GM21825 (cell line): ENCODE measurements at regions not wholly inside any gene's neighbourhood (a gene's known extent, or its start where the extent isn't known, plus 50 kb on each side); places are given as distances from the start of the nearest gene placed in this dataset.
"Not testable (repeated sequence)": the region's sequence is repeated elsewhere in the genome, so short reads cannot be mapped to it uniquely, and the experiment has no call there.

Experiments used
- ATAC-seq: cut with Tn5 transposase; IDR thresholded peaks from one replicate; pipeline ENCODE4 v1.9.1; 2021; ENCODE audit warnings: mild to moderate bottlenecking, moderate library complexity; ENCODE audit not compliant: unreplicated experiment

DNA sequence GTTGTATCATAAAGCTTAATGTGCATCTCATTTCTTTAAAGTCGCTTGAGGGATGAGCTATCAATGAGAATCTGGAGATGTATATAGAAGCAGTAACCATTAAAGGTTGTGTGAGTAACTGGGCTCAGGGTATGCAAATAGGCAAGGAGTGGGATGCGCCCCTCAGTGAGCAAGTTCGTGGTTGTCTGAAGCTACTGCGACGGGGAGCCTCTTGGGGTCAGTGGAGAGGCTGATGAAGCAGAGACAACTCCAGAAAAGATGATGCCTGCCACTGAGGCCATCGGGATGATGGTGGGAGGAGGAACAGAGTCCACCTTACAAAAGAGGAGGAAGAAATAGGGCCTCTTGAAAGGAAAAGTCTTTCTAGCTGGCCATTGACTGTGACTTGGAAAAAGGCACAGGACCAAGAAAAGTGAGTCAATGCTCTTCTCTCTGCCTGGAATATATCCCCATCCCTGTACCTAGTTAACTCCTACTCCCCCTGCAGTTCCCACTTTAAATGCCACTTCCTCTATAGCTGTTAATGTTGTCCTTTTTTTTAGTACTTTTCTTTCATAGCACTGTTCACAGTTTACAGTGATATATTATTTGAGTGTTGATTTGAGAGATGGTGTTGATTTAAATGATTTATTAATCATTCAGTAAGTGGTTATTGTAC lies 51.4 kb upstream of the LSM6 start:
- ATAC-seq: peak; percentile 90

DNA sequence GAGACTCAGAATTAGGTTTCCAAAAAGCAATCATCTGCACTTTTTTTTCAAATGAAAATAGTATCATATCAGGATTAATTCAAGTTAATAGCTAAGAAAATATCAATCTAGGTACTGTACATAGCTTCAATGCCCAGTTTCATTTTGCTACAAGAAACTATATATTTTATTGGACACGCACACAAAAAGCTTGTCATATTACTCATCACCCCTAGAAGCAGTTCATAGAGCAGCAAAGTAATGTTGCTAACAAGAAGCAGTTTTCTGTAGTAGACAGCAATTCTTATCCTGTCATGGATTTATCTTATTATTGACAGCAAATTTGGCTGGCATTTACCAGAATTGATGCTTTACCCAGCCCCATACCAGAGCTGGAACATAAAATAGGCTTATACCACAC lies 52.3 kb upstream of the LSM6 start:
- ATAC-seq: no peak

DNA sequence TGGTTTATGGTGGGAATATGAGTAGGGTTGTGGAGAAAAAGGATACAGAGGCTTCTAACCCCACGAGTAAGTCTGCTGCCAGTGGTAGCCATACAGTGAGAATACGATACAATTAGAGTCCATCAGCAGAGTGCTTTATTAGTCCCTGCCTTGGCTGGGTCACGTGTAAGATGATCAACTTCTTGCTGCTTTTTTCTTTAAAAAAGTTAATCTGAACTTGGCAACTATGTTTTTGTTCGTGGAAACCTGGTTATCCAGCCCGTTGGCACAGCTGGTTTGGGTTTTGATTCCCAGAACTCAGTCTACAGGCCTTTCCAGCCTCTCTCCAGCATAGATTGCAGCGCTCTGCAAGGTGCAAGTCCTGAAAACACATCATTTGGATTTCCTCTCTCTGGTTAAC lies 53.1 kb upstream of the LSM6 start:
- ATAC-seq: no peak

DNA sequence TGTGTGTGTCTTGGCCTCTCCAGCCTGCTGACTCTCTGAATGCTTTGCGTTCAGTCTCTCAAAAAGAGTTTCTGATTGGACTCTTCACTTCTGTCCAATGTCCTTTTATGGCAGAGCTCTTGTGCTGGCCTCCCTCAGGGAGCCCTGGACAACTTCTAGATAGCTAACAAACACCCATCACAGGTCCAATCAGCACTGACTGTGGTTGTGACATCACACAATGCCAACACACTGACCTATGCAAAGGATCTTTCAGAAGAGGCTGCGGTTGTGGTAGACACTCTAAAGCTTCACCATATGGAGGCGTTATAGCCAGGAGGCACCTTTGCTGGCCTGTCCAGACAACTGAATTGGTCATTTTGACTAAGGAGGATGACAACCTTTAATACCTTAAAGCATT lies 53.8 kb upstream of the LSM6 start:
- no peak for ATAC-seq

DNA sequence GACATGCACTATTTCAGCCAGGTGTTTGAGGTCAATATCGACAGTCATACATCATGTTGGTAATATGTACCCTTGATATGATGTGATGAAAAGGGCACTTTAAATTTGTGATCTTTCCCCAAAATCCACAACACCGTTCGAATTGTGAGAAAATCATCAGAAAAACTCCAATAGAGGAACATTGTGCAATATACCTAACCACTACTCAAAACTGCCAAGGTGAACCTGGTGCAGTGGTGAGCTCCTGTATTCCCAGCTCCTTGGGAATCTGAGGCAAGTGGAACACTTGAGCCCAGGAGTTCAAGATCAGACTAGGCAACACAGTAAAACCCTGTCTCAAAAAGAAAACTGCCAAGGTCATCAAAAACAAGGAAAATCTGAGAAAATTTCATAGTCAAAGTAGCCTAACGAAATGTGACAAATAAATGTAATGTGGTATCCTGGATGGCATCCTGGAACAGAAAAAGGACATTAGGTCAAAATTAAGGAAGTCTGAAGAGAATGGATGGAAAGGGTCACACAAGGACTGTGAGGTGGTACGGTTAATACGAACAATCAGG lies 55.6 kb upstream of the LSM6 start:
- no peak for ATAC-seq

DNA sequence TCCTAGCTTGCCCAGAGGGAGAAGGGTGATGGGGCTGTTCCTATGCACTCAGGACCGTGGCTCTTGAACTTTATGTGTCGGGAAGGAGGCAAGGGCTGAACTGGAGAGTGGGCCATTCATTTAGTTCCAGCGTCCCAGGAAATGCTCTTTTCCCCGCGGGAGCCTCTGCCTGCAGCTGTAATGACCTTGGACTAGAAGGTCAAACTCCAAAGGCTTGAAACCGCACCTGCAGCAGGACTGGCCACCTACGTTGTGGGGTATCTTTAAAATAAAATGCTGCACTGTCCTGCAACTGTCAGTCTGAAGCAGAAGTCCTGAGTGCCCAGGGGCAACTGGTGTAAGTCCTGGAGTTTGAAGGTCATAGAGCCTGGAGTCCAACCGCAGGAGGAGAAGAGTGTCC lies 61.5 kb upstream of the LSM6 start:
- no peak for ATAC-seq

DNA sequence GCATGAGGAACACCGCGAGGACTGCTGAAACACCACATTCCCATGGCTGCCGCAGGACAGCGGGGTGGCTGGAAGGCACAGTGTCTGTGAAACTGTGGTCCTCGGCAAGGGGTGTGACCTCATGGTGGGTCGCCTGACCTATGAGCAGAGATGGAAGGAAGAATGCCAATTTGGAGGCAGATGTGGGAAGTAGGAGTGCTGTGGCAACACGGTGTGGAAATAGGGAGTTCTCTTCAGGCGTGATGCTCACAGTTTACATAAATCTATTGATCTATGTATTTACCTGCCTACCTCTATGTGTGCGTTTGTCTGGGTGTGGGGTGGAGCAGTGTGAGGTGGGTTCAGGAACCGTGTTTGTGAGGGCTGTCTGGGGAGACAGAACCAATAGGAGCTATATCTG lies 62.3 kb upstream of the LSM6 start:
- ATAC-seq: no peak

DNA sequence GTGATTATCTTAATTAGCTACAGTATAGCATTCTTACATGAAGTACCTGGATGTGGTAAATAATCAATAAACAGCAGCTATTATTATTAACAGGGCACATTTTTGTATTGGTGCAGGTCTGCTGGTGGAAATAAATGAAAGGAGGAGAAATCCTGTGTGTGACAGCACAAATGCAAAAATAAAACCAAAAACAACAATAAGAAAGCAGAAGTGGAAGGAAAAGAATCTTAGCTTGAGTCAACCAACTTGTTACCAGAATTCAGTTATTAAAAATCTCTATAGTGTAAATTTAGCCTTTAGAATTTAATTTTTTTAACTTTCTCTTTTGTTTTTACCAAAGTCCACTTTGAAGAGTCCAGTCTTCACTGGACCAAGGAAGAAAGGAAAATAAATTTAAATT lies 63.1 kb upstream of the LSM6 start:
- ATAC-seq: peak; percentile 40

DNA sequence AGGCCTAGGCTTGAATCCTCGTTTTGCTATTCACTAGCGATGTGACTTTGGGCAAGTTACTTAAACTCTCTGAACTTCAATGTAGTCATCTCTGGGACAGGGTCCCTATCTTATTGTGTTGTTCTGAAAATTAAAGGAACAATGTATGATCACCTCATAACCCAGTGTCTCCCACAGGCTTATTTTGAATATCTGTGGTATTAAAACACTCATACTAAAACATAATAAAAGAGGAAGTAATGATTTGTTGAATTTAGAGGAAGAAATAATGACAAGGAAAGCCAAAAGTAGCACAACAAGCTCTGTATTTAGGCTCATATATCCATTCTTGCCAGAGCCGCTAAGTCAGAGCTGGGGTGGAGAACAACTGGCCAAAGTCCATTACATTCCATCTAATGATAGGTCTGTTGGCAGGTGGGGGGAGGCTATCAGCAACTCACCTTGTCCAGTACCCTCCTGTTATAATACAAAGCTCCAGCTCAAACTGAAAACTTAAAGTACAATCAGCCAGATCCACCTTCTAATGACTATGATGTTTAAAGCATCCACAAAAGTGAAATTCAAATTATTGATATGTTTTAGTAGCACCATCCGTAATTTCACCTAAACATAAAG lies 64.5 kb upstream of the LSM6 start:
- no peak for ATAC-seq

DNA sequence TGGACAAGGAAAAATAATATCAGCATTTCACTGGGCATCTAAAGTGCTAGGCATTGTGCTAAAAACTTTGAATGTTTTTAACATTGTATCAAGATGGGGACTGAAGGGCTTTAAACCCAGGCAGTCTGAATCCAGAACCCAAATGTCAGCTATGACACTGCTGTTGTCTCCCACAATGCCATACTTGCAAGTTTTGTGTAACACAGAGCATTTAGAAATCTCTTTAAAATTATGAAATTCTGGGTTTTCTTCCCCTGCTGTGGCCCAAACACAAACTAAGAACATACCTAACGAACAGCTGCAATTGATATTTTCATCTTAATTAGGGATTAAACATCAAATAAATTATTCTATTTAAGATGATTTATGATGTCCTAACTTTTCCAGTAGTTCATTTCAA lies 66.8 kb upstream of the LSM6 start:
- no peak for ATAC-seq

DNA sequence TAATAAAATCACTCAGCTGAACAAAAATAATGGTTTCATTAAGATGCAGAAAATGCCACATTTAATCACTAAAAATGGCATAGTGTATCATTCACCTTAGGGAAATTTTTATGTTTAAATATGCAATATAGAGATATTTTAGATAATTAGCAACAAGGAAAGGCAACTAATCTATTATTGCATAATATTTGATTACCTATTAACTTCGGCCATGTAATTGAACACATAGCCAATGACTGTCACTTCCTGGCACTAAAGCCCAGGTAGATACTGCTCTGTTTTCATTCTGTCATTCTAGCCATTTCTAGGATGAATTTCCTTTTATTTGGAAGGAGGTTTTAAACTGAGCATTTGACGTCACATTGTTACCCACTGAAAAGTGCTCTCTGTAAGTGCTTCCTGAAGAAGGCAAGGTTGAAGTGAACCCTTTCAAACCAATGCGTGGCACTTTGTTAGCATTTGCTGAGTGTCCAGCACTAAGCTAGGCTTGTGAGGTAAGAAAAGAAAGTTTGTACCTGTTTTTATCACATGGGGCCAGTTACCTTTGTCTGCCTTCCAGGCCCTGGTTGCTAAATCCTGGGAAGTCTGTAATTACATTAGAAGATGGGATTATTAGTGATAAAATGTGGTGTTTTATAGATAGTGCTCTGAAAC lies 67.8 kb upstream of the LSM6 start:
- ATAC-seq: no peak

DNA sequence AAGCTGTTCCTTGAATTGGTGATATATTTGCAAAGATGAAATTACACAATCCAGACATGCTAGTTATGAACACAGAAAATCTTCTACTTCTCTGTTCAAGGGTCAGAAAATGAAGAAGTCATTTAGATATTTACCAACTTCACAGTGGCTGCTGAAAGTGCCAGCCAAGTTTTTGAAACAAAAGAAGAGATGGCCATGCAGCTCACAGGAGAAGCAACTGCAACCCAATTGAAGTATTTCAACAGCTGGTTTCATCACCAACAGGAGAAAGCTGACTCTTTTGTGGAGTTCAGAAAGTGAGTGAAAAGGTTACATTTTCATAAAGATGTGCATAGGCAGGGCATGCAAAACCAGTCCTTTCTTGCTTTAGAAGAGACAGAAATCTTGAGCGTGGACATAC lies 70.1 kb upstream of the LSM6 start:
- ATAC-seq: peak; percentile 43

DNA sequence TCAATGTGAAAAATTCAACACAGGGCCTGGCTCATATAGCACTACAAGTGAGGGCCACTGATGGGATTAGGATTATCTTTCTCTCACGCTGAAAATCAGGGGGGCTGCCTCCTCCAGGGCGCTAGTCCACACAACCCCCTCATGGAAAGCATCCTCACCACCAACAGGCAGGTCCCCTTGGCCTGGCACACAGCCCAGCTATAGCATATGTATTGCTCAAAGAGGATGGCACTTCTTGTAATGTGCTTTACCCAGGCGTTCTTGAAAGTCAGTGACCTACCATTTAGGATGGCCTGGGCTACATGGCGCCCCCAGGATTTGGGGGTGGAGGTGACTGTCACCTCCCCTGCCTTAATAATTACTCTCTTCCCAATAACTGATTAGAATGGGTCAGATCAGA lies 71.0 kb upstream of the LSM6 start:
- ATAC-seq: no peak

DNA sequence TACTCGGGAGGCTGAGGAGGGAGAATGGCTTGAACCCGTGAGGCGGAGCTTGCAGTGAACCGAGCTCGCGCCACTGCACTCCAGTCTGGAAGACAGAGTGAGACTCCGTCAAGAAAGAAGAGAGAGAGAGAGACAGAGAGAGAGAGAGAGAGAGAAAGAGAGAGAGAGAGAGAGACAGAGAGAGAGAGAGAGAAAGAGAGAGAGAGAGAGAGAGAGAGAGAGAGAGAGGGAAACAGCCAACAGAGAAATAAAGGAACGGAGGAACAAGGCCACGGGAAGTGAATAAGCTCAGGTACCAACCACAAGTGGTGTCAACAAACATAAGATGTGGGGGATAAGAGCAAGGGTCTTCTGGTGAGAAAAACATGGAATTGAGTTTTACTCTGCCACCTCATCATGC lies 71.5 kb upstream of the LSM6 start:
- not testable (repeated sequence) for ATAC-seq

DNA sequence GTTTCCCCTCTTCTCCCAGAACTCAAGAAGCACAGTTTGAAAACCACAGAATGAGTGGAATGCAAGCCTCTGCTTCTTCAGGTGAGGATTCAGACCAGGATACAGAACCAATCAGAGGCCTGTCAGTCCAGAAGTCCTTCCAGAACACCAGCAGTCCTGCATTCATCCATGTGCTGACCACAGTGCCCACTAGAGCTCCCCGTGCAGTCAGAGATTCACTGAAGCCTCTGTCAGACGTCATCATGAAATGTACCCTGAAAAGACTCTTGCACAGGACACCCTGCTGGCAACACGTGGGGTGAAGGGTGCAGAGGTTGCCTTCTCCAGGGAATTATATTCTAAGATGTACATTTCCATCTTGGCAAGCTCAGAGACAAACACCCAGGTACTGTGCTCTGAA lies 75.9 kb upstream of the LSM6 start:
- no peak for ATAC-seq

DNA sequence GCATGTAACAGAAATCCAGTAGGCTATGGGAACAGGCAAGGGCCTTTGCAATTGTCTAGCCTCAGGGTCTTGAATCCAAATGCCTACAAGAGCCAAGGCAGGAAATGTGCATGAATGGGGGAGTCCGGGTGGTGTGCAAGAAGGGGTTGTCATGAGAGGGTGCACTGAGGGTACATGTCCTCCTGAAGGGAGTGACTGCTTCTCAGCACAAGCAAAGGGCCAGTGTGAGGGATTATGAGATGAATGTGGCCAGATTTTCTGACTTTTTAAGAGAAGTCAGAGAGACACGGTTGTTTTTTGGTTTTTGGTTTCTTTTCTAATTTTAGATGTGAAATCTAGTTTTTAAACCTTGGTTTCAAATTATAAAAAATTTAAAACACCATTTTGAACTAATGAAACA lies 76.5 kb upstream of the LSM6 start:
- peak; percentile 58 for ATAC-seq

DNA sequence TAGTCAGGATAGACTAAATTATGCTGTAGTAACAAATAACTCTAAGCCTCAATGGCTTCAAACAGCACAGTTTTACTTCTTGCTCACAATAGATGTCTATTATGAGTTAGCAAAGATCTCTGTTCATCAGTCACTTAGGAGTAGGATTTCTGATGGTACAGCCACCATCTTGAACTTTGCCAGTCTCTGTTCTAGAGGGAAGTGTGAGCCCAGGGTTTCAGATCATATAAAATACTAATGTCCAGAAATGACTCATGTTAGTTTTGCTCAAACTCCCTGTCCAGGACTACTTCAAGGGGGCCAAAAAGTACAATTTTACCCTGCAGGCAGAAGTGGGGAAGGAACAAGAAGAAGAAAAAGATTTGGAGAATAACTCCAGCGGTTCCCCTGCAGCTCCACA lies 77.1 kb upstream of the LSM6 start:
- peak; percentile 73 for ATAC-seq

DNA sequence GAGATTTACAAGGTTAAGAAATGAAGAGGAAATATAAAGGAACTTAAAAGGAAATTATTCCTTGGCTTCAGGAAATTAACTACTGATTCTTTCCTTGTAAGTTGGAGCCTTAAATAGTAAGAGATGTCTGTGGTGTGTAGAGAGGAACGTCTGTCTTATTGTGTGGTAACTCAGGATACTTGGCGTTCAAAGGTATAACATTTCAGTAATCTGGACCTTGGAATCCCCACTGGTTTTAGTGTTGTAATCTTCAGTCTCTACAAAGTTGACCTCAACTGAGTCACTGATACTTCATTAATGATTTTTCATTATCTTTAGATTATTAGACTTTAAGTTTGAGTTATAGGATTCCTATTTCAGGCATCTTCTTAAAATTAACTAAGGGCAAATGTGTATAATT lies 79.1 kb upstream of the LSM6 start:
- ATAC-seq: no peak

DNA sequence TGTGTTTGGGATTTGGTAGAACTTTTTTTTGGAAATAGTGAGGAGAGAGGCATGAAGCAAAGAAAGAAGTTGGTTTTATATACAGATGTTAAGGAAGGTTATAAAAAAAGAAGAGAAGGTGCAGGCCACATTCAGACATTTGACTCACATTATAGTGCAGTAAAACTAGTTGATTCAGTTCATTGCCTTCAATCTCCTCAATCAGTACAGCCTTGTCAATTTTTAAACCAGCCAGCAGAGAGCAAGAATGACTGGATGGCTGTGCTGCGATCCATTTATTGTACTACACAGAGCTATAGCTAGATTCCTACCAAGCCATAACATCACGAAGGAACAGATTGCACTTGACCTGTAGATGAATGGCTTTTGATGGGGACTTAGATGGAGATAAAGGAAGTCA lies 79.7 kb upstream of the LSM6 start:
- ATAC-seq: no peak

DNA sequence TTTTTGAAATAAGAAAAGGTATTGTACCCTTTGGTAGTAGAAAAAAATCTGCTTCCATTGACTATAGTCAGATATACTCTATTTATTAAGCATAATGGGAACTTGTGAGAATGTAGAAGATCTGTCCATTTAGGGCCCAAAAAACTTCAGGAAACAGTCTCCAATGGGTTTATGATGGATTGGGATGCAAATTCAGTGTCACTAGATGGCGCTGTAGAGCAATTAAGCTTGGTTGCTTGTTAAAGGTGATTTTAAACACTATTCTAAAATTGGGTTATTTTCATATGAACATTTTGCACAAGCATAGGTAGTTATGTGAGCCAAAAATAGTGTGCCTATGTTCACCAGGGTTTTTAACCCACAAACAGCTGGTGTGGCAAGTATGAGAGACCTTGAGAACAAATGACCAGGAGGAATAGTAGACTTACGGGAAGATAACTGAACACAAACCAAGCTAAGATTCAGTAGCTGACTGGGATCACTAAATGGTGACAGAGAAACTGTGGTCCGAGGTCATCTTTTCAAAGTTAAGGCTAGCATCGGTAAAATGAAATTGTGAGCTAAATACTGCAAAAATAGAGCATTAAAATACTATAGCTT lies 80.3 kb upstream of the LSM6 start:
- no peak for ATAC-seq

DNA sequence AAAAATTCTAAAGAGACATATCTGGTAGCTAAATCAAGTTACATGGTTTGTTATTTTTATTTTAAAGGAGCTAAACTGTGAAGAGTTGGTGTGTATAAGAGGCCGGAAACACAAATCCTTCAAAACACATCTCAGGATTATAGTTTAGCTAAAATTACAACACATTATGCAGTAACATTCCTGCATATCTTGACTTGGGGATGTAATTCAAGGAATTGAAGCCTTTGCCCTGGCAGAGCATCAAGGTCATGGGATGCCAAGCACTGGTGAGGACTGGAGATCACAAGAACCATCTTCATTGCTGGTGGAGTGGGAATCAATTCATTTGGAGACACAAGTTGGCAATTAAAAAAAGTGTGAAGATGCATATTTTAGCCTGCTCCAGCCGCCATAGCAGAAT lies 86.8 kb upstream of the LSM6 start:
- ATAC-seq: no peak

DNA sequence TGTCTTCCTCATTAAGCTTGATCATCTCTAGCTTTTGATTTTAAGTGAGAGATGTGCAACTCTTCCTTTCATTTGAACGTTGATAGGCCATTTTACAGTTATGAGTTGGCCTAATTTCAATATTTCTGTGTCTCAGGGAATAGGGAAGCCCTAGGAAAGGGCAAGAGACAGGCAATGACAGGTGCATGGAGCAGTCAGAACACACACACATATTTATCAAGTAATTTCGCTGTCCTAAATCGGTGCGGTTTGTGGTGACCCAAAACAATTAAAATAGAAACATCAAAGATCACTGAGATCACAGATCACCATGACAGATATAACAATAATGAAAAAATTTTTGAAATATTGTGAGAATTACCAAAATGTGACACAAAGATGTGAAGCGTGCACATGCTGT lies 87.7 kb upstream of the LSM6 start:
- no peak for ATAC-seq
